SIG-M5 treated with dmso at 0.1 percent for 504 hours (cell line): ENCODE measurements at regions not wholly inside any gene's neighbourhood (a gene's known extent, or its start where the extent isn't known, plus 50 kb on each side); places are given as distances from the start of the nearest gene placed in this dataset.

Experiments
- DNase-seq: peaks from one replicate; lab custom pipeline; 2025; ENCODE audit not compliant: unreplicated experiment; lab: John Stamatoyannopoulos, UW

DNA sequence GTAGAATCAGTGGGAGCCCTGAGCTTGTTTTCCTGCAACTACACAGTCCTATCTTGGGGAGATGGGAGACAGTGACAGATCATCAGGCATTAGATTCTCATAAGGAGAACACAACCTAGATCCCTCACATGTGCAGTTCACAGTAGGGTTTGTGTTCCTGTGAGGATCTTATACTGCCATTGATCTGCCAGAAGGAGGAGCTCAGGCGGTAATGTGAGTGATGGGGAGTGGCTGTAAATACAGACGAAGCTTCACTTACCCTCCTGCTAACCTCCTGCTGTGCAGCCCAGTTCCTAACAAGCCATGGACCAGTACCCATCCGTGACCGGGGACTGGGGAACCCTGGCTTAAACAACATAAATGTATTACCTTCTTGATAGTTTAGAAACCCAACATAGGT is 1034.1 kb downstream of the BCL11B start:
- DNase-seq = no peak

DNA sequence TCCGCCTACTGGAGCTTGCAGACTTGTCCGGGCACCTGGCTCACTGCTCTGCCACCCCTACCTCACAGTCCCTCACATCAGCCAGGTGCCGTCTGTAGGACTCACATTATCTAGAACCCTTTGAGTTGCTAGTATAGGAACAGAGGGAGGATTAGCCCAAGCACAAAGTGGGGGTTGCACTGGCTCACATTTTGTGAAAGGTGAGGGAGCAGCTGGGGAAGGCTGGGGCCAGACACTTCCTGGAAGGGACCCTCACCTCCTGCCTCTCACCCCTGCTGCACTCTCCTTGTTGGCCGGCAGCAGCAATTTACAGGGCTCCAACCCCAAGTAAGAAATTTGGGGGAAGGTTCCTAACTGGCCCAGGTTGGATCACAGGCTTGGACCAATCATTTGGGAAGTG is 1031.6 kb downstream of the BCL11B start:
- DNase-seq = no peak

DNA sequence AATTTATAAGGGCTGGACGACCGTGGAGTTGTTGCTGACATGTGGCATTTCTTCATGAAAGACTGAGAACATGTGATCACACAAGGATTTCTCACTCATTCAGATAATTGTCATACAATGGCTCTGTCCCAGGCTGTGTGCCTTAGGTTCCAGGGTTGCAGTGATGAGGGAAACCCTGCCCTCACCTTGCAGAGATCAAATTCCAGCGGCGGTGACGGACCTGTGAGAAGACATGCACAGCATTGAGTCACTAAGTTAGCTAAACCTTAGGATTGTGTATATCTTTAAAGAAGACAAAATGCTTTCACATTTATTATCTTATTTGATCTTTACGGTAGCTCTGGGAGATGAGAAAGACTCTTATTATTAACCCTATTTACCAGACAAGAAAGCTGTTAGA is 1029.1 kb downstream of the BCL11B start:
- DNase-seq = no peak

DNA sequence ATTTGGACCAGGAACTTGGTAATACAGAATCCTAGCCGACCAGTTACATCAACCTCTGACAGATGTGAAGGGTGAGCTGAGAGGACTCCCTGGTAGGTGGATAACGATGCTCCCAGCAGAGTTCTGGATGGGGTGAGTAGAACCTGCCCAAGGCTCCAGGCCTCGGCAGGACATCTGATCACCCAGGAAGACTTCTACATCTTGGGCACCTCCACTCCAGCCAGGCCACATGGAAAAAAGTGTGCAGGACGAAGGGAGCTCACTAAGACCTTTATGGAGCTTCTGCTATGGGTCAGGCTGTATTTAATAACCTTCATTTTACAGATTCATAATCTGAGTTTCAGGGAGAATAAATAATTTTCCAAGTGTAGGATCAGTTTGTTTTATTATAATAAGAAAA is 1028.7 kb downstream of the BCL11B start:
- no peak for DNase-seq

DNA sequence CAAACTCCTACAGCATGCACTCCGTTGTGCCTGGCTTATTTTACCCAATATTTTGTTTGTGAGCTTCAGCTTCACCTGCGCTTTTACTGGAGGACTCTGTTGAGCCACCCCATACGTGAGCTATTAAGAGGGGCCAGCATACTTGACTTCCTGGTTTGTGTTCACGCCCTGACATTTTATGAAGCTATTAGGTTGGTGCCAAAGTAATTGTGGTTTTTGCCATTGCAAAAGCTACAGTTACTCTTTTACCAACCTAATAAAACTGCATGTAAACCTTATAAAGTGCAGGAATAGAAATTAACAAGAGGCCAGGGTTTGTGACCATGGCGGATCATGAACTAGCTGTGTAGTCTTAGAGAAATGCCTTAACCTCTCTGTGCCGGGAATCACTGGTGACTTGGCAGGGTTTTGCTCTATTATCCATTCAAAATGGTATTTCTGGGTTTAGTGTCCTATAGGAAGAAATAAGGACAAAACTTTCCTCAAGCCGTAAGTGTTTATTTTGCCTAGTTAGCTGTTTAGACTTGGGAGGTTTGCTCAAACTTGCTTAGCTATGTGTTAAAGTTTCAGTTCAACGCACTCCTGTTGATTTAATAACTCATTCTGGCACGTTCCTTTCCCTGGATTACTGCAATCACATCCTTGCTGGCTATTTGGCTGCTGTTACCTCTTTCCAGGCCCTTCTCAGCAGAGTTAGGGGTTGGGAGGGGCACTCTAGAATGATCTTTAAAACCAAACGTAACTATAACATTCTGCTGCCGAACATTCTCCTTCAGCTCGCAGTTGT is 1027.6 kb downstream of the BCL11B start:
- no peak for DNase-seq

DNA sequence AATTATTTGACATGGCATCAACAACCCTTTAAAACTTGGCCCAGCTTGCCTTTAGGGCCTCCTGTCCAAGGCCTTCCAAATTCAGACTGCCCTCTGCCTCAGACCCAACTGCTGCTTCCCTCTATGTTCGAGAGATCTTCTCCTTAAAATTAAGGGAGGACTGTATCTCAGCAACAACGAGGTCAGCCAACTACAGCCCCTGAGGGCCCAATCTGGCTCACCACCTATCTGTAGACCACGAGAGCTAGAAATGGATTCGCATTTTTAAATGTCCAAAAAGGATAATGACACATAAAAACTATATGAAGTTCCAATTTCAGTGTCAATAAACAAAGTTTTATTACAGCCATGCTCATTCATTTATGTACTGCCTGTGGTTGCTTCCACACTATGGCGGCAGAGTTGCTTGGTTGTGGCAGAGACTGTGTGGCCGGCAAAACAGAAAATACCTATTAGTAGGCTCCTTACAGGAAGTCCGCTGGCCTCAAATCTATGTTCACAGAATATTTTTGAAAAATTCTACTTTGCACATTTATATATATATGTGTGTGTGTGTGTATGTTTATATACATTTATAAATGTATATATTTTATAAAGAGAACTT is 1026.9 kb downstream of the BCL11B start:
- no peak for DNase-seq

DNA sequence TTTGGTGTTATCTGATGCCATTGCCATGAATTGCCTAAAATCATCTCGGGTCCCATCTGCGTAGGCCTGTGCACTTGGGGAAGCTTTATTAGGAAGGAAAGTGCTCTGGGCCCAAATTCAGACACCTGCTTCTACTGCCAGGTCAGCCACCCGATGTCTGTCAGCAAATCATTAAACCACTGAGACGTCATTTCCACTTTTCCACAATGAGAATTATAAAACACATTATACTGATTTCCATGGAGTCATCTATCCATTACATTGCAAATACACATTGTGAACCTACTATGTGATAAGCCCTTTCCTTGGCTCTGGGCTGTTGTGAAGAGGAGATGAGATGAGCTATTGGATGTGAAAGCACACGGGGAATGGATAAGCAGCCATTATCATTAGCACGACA is 1022.9 kb downstream of the BCL11B start:
- DNase-seq = no peak

DNA sequence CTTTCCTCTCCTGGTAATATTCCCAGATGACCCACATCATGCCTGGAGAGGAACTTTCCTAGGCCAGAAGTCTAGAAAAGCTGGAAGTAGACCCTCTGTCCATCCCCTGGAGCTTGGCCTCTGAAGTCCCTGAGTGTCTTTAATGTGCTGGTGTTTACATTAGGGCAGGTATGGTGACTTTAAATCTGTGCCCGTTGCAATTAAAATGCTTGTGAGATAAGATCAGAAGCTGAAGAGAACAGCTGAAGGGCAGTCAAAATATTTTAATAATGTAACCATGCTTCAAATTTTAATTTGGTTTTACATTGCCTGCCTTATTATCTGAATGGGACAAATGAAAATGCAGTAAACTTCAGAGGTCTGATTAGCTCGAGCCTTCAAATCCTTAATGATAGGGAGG is 1022.5 kb downstream of the BCL11B start:
- DNase-seq = peak; percentile 8

DNA sequence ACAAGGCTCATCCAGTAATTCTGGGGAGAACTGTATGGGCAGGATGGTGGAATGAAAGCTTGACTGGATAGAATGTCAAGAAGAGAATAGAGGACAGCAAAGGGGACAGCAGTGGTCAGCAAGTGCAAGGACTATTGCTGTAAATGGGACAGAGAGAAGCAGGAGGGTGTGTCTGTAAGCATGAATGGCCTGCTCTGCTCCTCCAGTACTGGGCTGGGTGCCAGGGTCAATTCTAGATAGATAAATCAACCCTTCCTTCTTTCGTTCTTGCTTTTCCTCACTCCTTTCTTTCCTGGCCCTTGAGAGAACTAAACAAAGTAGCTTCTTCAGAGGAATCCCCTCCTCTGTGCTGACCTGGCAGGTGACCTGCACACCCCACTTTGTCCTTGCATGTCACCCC is 1019.2 kb downstream of the BCL11B start:
- no peak for DNase-seq

DNA sequence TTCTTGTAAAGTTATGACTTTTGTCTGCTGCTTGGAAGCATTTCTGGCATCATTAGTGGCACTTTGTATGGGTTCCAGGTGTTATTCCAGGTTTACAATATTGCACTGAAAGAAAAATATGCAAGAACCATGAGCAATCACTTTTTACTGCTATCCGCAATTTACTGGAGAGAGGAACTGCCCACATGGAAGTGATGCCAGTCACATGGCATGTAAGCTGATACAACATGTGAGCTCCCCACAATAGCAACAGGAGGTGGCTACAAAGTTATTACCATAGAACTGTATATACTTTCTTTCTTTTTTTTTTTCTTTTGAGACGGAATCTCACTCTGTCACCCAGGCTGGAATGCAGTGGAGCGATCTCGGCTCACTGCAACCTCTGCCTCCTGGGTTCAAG is 1012.1 kb downstream of the BCL11B start:
- DNase-seq = no peak

DNA sequence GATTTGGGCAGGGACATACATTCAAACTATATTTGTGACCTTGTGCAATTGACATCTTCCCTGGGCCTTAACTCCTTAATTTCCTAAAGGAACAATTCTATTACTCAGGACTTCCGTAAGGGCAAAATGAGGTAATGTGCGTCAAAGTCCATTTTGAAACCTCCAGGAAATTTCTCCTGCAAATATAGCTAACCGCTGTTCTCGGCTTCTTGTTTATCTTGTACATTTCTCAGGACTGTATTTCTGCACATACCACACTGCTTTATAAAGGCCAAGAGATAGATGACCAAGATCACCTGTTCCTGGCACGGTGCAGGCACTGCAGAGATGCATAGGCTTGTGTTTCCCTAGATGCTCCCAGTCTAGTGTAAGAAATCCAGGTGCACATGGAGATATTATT is 1009.4 kb downstream of the BCL11B start:
- DNase-seq = no peak

DNA sequence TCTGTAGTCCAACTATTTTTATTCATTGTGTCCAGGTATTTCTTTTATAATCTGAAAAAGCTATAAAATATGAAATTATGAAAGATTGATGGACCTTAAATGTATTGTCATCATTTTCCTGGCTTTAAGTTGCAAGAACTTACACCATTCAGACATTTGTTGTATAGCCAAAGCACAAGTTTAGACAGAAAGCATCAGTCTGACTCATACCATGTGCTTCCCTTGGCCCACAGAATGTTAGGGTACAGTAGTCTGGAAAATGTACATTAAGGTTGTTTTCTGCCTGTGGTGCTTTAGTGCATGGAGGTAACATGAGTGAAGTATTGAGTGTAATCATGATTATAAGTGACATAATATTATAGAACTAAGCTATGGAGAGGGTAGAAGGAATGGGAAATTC is 1002.5 kb downstream of the BCL11B start:
- DNase-seq = no peak

DNA sequence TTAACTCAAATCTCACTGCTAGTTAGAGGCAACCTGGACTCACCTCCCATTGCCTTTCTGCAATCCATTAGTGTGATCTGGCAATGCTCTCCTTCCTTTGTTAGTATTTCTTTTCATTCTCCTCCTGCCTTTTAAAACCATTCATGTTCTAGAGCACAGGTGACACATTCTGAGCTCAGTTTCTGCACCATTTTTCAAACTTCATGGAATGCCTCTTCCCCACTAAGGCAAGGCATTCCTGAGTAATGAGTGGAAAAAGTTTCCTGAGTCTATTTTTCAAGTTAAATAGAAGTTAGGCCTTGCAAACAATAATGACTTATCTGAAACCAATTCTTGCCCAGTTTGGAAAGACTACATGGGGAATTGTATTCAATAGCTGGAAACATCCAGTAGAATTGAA is 1001.8 kb downstream of the BCL11B start:
- no peak for DNase-seq

DNA sequence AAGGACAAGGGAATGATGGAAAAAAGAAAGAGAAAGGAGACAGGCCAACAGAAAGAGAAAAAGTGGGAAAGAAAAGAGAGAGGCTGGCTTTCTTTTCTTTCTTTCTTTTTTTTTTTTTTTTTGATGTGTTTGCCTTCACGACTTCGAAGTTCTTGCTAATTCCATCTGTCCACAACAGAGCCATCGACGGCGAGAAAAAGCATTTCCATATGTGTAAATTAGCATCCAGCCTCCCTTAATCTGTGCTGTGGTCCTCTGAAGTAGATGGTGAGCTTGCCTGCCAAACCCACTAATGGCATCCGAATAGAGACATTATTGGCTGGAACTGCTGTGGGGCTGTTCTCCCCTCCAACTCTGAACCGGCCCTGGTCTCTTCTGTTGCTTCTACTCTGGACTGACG is 997.4 kb downstream of the BCL11B start:
- DNase-seq = no peak

DNA sequence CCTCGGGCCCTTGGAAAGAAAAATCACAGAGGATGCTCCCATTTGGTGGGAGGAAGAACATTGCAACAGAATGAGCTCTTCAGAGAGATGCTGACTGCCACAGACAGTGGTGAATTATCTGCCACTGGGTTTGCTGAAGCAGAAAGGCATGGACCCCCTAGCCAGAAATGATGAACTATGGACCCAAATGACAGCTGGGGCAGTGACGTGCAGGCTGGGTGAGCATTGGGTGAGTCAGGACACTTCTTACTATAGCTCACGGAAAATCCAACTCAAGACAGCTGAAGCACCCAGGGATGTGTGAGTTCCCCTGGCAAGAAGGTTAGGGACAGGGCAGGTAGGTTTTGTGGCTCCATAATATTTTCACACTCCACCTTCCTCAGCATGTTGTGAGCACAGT is 993.2 kb downstream of the BCL11B start:
- DNase-seq = no peak

DNA sequence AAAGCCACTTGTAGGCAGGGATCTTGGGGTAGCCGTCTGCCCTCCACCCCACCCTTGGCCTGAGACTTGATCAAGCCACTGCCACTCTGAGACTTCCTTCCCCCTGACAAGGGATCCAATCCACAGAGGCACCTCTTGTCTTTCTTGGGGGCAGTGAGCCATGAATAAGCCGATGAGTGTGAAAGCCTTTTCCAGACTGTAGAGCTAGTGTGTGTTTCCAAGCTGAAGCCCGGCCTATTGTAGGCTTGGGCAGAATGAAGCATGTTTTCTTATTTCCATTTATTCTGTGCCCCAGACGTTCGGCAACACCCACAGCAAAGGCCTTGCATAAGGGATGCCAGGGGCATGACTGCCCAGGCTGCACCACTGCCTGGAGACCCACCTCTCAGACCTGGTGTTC is 991.6 kb downstream of the BCL11B start:
- DNase-seq = no peak

DNA sequence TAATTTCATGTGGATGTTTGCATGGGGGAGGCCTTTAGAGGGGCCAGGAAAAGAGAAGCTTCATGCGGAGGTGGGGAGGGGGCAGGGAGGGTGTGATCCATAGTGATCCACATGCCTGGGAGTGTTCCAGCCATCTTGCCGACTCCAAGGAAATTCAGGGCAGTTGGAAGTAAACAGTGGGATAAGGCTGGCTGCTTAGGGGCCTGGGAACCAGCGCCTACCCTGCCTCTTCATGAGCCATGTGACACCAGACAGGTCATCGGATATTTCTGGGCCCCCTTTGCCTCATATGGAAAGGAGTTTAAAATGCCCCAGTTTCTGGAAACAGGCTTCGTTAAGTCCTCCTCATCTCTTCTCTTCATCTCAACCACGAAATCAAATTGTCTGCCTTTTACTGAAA is 983.2 kb downstream of the BCL11B start:
- DNase-seq = no peak

DNA sequence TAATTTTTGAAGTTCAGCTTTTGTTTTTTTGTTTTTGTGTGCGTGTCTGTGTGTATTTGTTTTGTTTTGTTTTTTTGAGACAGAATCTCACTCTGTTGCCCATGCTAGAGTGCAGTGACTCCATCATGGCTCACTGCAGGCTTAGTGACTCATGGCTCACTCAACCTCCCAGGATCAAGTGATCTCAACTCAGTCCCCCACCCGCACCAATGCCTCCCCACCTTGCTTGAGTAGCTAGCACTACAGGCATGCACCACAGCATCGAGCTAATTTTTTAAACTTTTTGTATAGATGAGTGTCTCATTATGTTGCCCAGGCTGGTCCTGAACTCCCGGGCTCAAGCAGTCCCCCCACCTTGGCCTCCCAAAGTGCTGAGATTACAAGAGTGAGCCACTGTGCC is 981.4 kb downstream of the BCL11B start:
- DNase-seq = no peak

DNA sequence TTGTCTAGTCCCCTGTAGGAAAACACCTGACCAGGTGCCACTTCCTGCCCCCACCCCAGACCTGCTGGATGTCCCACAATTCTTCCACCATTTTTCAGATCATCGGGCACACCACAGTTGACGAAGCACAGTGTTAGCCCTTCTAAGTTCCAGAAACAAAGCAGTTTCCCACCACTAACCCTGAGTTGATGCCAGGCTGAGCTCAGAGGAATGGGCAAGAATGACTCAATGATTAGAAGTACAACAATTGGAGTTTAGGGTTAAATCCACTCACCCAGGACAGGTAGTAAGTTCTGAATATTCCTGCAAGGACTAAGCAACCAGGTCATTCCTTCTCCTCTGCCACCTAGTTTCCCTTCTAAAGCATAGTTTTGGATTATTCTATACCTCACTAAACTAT is 979.8 kb downstream of the BCL11B start:
- DNase-seq = no peak

DNA sequence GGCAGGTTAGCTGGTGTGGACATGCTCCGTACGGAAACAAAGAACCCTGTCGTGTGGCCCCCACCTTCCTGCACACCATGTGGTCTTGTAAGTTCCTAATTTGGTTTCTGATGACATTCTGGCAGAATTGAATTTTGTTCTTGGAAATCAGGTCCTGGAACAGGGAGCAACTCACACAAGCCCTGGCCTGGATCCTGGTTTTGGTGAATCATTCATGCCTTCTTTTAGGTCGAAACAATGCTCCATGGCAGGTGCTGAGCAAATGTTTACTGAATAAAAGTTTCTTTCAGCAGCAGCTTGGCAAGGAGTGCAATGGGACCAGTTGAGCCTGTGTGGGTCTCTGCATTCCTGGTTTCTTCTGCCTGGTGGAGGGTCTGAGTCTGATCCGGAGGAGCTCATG is 978.4 kb downstream of the BCL11B start:
- DNase-seq = no peak

DNA sequence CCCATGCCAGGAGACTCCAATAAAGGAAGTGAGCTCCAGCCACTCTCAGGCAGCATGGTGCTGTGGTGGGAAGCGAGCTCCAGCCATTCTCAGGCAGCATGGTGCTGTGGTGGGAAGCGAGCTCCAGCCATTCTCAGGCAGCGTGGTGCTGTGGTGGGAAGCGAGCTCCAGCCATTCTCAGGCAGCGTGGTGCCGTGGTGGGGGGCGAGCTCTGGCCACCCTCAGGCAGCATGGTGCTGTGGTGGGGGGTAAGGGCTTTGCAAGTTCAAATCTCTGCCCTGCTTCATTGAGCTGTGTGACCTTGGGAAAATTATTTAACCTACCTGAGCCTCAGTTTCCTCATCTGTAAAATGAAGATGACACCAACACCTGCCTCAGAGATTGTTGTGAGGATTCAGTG is 975.1 kb downstream of the BCL11B start:
- no peak for DNase-seq

DNA sequence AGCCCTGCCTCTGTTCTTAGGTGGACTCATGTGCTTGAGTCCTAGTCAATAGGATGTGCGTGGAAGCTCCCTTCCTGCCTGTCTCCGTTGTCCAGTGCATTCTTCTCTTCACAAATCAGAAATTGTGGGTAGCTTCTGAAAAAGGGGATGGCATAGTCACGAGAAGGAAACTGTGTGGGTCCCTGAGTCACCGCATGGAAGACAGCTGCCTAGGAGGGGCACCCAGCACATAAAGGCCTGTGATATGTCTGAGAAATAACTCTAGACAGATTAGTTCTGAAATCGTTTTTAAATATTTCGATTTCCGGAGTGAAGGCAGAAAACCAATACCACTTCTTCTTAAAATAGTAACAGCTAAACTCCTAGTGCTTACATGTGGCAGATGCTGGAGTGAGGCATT is 974.4 kb downstream of the BCL11B start:
- no peak for DNase-seq
